NCI-H2029 treated with DMSO at 0.1 percent for 48 hours (cell line): ENCODE measurements at regions not wholly inside any gene's neighbourhood (a gene's known extent, or its start where the extent isn't known, plus 50 kb on each side); places are given as distances from the start of the nearest gene placed in this dataset.
"Not testable (repeated sequence)": the region's sequence is repeated elsewhere in the genome, so short reads cannot be mapped to it uniquely, and the experiment has no call there.

ENCODE experiments used
- DNase-seq: peaks from one replicate; lab custom pipeline; 2025; lab: John Stamatoyannopoulos, UW

DNA sequence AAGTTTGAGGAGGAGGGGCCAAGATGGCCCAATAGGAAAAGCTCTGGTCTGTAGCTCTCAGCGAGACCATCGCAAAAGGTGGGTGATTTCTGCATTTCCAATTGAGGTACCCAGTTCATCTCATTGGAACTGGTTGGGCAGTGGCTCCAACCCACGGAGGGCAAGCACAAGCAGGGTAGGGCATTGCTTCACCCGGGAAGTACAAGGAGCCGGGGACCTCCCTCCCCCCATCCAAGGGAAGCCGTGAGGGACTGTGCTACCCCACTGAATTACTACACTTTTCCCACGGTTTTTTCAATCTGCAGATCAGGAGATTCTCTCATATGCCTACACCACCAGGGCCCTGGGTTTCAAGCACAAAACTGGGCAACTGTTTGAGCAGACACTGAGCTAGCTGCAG is 58.0 kb upstream of the EFCAB3 start:
- DNase-seq, result no peak

GRCh38 chr17:62321451-62321850 is 58.9 kb upstream of the EFCAB3 start:
- no peak for DNase-seq

GRCh38 chr17:62319846-62320245 is 60.5 kb upstream of the EFCAB3 start:
- DNase-seq, result no peak

DNA sequence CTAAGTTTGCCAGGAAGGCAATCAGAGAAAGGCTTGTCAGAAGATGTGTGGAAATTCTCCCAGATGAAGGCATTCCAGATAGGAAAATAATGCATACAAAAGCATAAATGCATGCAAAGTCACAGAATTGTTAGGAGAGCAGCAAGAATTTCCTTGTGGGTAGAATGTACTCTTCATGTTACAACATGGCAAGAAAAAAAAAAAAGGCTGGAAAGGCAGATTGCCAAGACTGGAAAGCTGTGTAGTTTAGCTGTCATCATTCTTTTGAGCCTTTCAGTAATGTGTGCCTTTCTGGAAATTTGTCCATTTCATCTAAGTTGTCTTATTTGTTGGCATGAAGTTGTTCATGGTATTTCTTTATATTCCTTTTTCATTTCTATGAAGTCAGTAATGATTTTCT is 71.0 kb upstream of the EFCAB3 start:
- no peak for DNase-seq

DNA sequence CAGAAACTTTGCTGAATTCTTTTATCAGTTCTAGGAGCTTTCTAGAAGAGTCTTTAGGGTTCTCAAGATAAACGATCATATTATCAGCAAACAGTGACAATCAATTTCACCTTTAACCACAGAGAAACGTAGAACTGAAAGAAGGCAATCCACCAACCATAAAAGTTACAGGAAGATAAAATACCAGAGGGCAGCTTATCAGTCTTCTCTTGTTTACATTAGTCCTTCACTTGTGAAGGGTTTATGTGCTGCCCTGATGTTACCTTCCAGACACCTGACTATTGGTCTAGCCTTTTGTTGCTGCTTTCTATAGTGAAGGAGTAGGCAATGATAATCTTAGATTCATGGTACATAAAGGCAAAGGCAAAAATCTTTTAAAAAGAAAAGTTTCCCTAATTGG is 73.2 kb upstream of the EFCAB3 start:
- no peak for DNase-seq

DNA sequence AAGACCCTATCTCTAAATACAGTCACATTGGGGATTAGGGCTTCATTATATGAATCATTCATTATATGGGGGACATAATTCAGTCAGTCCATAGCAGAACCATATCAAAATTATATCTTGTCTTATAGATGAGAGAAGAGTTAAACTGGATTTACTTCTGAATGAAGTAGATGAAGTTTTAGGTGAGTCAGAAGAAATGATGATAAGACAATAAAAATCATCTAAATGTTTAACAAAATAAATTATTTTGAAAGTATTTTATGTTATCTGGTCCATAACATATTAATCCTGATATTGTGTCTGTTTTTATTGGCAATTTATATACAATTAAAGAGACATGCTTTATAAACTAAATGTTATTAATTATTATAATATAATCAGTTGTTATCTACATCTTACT is 76.9 kb upstream of the EFCAB3 start:
- no peak for DNase-seq

- no peak for DNase-seq
Observed at GRCh38 chr17:62300697-62301096, 79.7 kb upstream of the EFCAB3 start.

GRCh38 chr17:62275290-62275689 is 105.1 kb upstream of the EFCAB3 start:
- not testable (repeated sequence) for DNase-seq

DNA sequence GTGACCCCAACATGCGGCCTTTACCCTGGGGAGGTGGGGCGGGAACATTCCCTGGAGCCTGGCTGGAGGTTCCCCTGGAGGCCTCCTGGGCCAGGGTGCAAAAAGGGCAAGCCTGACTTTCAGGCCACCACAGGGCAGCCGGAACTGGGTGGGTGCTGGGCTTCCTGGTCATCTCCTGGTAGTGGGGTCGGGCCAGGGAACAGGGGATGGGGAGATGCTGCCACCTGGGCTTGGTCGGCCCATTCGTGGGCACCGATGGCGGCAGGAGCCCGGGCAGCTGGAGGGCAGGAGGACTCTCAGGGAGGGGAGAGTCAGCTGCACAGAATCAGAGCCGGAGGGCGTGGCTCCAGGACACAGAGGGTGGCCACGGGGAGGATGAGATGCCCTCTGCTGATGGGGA is 112.0 kb upstream of the EFCAB3 start:
- not testable (repeated sequence) for DNase-seq

- DNase-seq, result not testable (repeated sequence)
Observed at GRCh38 chr17:62264974-62265373, 115.4 kb upstream of the EFCAB3 start.

GRCh38 chr17:62255791-62256190 is 124.6 kb upstream of the EFCAB3 start:
- DNase-seq, result not testable (repeated sequence)

DNA sequence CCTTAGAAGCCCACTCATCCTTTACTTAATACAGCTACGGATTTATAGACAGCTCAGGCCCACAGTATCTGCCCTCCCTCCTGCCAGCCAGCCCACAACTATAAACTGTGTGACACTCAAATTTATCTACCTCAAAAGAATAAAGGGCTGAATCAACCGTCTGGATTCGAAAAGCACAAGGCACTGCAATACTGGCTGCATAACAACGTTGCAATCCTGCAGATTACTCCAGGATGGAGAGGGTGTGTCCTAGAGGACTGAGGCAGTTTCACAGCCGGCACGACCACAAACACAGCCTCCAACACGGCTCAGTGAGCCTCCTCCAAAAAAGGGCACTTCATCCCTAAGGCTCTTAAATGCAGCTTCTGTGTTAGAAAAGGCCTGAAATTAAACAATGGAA is 138.3 kb upstream of the EFCAB3 start:
- DNase-seq, result not testable (repeated sequence)

DNA sequence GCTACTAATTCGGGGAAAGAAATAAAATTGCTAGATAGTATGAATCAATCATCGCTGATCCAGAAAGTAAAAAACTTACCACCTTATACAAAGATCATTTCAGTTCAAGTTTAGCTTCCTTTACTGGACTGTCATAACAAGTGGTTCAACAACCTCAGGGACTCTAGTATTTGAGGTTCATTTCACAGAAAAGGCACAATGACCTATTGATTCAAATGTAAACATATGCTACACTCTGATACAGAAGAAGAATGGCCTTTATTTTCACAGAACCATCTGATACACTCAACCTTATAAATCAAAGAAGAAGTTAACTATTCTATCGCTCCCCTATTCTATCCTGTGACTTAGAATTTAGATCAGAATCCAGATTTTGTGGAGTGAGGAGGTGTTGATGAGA is 140.8 kb upstream of the EFCAB3 start:
- not testable (repeated sequence) for DNase-seq

DNA sequence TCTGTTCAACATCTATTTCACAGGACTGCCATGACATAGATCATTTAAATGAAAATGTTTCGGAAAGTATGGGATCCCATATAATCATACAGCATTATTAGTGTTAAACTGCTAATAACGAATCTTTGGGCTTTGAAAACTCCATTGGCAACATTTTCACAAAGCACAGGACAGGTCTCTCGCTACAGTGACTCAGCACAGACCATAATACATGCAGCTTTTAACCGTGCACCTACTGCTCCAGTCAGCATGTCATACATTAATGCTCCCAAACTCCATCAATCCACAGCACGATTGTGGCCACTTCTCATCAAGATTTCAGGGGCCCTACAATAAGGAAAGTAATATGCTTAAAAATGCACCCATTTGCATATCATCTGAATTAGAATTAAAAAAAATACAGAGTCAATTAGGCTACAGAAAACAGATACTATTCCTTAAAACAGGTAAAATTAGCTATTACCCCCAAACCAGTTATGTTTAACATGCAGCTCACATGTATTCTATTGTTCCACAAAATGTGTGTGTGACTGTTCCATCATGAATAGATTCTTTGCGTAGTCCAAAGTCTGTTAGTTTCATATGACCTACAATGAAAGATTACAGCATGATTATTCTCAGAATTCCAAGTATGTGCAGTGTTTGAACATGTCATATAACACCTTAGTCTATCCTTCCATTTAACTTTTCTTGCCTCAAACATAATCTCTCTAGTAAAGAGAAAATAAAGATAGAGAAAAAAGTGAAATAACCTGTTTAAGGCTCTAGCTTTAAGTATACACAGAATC is 141.6 kb upstream of the EFCAB3 start:
- DNase-seq, result not testable (repeated sequence)

DNA sequence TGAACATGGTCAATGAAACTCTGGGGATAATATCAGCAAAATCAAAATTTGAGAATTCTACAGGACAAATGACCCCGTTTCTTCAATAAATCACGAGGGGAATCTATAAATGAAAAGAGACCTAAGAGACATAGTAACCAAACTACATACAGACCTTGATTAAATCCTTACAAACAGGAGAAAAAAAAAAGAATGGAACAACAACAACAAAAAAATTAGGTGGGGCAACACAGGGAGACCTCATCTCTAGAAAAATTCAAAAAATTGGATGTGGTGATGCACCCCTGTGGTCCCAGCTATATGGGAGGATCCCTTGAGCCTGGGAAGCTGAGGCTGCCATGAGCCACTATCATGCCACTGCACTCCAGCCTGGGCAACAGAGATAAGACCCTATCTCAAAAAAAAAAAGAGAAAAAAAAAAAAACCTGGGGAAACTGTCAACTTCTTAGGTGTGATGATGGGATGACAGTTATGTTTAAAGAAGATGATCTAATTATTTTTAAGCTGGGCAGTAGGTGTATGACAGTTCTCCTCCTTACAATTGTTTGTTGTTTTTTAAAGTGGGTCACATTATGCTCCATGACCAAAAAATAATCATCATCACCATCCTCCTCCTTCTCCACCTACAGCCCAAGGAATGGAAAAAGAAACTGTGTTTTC is 146.4 kb upstream of the EFCAB3 start:
- not testable (repeated sequence) for DNase-seq

GRCh38 chr17:62231293-62231692 is 149.1 kb upstream of the EFCAB3 start:
- DNase-seq, result not testable (repeated sequence)

DNA sequence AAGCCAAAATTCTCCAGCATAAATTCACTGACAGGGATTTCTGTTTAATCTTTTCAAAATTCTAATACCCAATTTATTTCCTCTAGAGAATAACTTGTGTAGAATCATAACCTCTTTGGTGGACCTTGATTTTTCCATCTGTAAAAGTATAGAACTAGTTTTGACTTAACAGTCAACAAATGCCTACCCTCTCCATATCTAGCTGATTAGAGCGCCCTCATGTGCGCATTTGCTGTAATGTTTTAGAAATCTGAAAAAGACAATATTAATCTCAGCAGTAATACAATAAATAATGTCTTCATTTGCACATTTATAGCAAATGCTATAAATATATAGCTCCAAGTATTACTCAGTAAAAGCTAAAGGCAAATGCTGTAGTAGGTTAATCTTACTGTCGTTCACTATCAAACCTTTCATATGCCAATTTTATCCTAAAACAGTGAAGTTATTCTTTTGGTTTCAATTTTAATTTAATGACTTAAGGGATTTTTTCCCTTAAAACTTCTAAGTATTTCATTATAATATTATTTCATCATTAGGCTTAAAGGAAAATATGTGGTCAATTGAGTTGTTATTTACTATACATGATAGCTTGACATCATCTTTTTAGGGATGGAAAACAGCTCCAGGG is 153.6 kb upstream of the EFCAB3 start:
- DNase-seq, result not testable (repeated sequence)

GRCh38 chr17:62223585-62223984 is 156.8 kb upstream of the EFCAB3 start:
- DNase-seq, result not testable (repeated sequence)

DNA sequence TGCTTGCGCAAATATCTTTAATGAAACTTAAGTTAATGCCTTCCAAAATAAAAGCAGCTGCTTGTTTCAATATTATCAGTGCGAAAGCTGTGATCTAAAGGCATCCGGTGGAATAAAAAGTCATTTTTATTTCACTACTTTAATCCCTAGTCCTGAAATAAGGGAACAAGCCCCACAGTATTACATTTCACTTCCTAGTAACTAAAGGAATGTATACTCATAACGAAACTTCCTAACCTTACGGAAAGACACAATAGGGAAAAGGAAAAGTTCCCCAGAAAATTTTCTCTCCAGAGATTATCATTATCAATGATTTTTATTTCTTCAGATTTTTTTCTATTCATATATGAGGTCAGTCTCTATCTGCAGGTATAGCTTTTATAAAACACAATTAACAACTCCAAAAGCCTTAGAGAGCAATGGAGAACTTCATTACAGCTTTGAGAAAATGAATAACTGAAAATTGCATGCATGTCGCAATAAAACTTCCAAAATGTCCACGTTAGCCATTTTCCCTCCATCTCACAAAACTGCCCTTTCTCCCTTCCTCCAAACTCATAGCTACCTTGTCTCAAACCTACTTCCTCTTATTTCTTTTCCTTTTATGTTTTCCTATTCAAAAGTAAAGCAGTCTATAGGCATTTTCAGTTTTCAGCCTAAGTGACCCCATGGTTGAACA is 154.3 kb upstream of the MED13 start:
- no peak for DNase-seq

GRCh38 chr17:62216847-62217246 is 151.8 kb upstream of the MED13 start:
- DNase-seq, result no peak

DNA sequence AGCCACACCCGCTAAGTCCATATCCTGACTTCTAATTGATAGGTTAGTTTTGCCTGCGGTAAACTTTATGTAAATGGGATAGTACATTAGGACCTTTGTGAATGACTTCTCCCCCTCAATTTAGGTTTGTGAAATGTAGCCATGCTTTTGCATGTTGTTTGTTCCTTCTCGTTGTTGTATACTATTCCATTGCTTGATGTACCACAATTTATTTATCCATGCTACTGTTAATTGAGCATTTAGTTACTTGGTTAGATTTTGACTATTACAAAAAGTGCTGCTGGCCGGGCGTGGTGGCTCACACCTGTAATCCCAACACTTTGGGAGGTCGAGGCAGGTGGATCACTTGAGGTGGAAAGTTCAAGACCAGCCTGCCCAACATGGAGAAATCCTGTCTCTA is 150.8 kb upstream of the MED13 start:
- not testable (repeated sequence) for DNase-seq

DNA sequence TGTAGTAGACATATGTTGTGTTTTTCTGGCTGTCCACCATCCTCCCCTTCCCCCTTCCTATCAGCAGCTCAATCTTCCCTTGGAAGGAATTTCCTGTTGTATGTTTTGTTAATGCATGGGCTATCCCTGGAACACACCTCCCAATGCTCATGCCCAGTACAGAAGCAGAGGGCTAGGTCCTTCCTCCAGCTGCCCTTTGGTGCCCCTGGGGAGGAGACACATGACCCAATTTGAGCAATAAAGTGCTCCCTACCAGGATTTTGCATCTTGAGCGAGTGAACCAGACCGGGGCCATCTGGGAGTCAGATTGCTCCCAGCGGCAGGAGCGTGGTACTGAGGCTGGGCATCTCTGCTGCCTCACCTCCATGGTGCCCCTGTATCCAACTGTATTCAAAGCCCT is 141.5 kb upstream of the MED13 start:
- no peak for DNase-seq
